Ishikawa (cell line): ENCODE measurements at regions not wholly inside any gene's neighbourhood (a gene's known extent, or its start where the extent isn't known, plus 50 kb on each side); places are given as distances from the start of the nearest gene placed in this dataset.

Experiments
- CEBPB ChIP-seq: IDR thresholded peaks from 2 replicates; pipeline ENCODE4 v1.6.1; 2012
- CREB1 ChIP-seq: IDR thresholded peaks from 2 replicates; pipeline ENCODE4 v1.6.1; 2012; ENCODE audit warnings: low read depth
- EGR1 ChIP-seq: IDR thresholded peaks from 2 replicates; pipeline ENCODE4 v1.6.1; 2012
- EP300 ChIP-seq: IDR thresholded peaks from 2 replicates; pipeline ENCODE4 v1.6.1; 2012; ENCODE audit warnings: borderline replicate concordance
- FOXM1 ChIP-seq: IDR thresholded peaks from 2 replicates; pipeline ENCODE4 v1.6.1; 2012; ENCODE audit warnings: low read depth, borderline replicate concordance
- MAX ChIP-seq: IDR thresholded peaks from 2 replicates; pipeline ENCODE4 v1.6.1; 2012
- NFIC ChIP-seq: IDR thresholded peaks from 2 replicates; pipeline ENCODE4 v1.6.1; 2012
- RAD21 ChIP-seq: IDR thresholded peaks from 2 replicates; pipeline ENCODE4 v1.6.1; 2012; ENCODE audit warnings: low read depth
- REST ChIP-seq: IDR thresholded peaks from 2 replicates; pipeline ENCODE4 v1.6.1; 2012; ENCODE audit warnings: low read depth, mild to moderate bottlenecking
- TAF1 ChIP-seq: IDR thresholded peaks from 2 replicates; pipeline ENCODE4 v1.6.1; 2012; ENCODE audit warnings: low read depth, mild to moderate bottlenecking
- TCF12 ChIP-seq: IDR thresholded peaks from 2 replicates; pipeline ENCODE4 v1.6.1; 2012; ENCODE audit warnings: low read depth
- TEAD4 ChIP-seq: IDR thresholded peaks from 2 replicates; pipeline ENCODE4 v1.6.1; 2012
- USF1 ChIP-seq: IDR thresholded peaks from 2 replicates; pipeline ENCODE4 v1.6.1; 2012
- YY1 ChIP-seq: IDR thresholded peaks from 2 replicates; pipeline ENCODE4 v1.6.1; 2012; ENCODE audit warnings: low read depth
- ZBTB7A ChIP-seq: IDR thresholded peaks from 2 replicates; pipeline ENCODE4 v1.6.1; 2012; ENCODE audit warnings: low read depth

- TF ChIP-seq NFIC, result no peak
- no peak for TF ChIP-seq RAD21
- TF ChIP-seq TEAD4, result no peak
- no peak for TF ChIP-seq FOXM1
- no peak for TF ChIP-seq CEBPB
- TF ChIP-seq CREB1, result no peak
- TF ChIP-seq MAX, result no peak
Observed at GRCh38 chr21:41048623-41049022, 119.3 kb upstream of the BACE2 start.

- no peak for TF ChIP-seq EP300
- TF ChIP-seq TEAD4, result no peak
- TF ChIP-seq CEBPB, result no peak
- TF ChIP-seq NFIC, result no peak
- no peak for TF ChIP-seq TCF12
- no peak for TF ChIP-seq CREB1
- no peak for TF ChIP-seq RAD21
- no peak for TF ChIP-seq REST
- no peak for TF ChIP-seq TAF1
- no peak for TF ChIP-seq YY1
- TF ChIP-seq MAX, result no peak
- no peak for TF ChIP-seq ZBTB7A
- no peak for TF ChIP-seq EGR1
- no peak for TF ChIP-seq FOXM1
- no peak for TF ChIP-seq USF1
Observed at GRCh38 chr21:41052820-41053555, 115.0 kb upstream of the BACE2 start.

- TF ChIP-seq EGR1, result no peak
- TF ChIP-seq YY1, result no peak
- no peak for TF ChIP-seq RAD21
- no peak for TF ChIP-seq MAX
- TF ChIP-seq TCF12, result no peak
- no peak for TF ChIP-seq ZBTB7A
- no peak for TF ChIP-seq TAF1
- TF ChIP-seq USF1, result no peak
- no peak for TF ChIP-seq CREB1
- TF ChIP-seq REST, result no peak
- TF ChIP-seq FOXM1, result no peak
- TF ChIP-seq CEBPB, result no peak
- TF ChIP-seq TEAD4, result no peak
- no peak for TF ChIP-seq EP300
- TF ChIP-seq NFIC, result no peak
Observed at GRCh38 chr21:41054018-41054578, 113.9 kb upstream of the BACE2 start.

GRCh38 chr21:41055266-41055665, 112.7 kb upstream of the BACE2 start:
- no peak for TF ChIP-seq FOXM1
- no peak for TF ChIP-seq EGR1
- TF ChIP-seq CREB1, result no peak
- no peak for TF ChIP-seq MAX
- no peak for TF ChIP-seq REST
- no peak for TF ChIP-seq YY1
- TF ChIP-seq TEAD4, result no peak
- no peak for TF ChIP-seq CEBPB
- TF ChIP-seq EP300, result no peak
- TF ChIP-seq ZBTB7A, result no peak
- TF ChIP-seq RAD21, result no peak
- TF ChIP-seq USF1, result no peak
- TF ChIP-seq TAF1, result no peak
- TF ChIP-seq TCF12, result no peak
- no peak for TF ChIP-seq NFIC
